Mammary epithelial cell (primary cell): ENCODE measurements at regions not wholly inside any gene's neighbourhood (a gene's known extent, or its start where the extent isn't known, plus 50 kb on each side); places are given as distances from the start of the nearest gene placed in this dataset.

ENCODE experiments used
- CTCF ChIP-seq, 2 donors: IDR thresholded peaks in 1 of 2; conservative IDR thresholded peaks in 1 of 2; 2 replicates each; pipeline ENCODE4 v1.5.1; 2011 to 2012; ENCODE audit warnings: inconsistent platforms in 2 of 2, low read length in 2 of 2, mild to moderate bottlenecking in 2 of 2, control low read depth in 1 of 2, low read depth in 1 of 2; ENCODE audit not compliant: insufficient read depth in 1 of 2; ENCODE audit errors: extremely low read depth in 1 of 2
- EZH2 ChIP-seq: IDR thresholded peaks from 2 replicates; pipeline ENCODE4 v1.6.1; 2012; ENCODE audit warnings: low read length, inconsistent platforms, borderline replicate concordance

- TF ChIP-seq CTCF (conservative IDR thresholded peaks at IDR 0.05 in 1 of 2, IDR thresholded peaks at IDR 0.05 in 1 of 2; ENCODE audit: extremely low read depth in 1 of 2, insufficient read depth in 1 of 2, low read depth in 1 of 2, low read length in 2 of 2) (no peak), EZH2 (no peak)
Measured at GRCh38 chr16:75836347-75837010, 110.2 kb upstream of the CPHXL start.
